NCI-H146 (cell line): ENCODE measurements at regions not wholly inside any gene's neighbourhood (a gene's known extent, or its start where the extent isn't known, plus 50 kb on each side); places are given as distances from the start of the nearest gene placed in this dataset.

Experiments
- DNase-seq: peaks from one replicate; lab custom pipeline; 2025; lab: John Stamatoyannopoulos, UW

DNA sequence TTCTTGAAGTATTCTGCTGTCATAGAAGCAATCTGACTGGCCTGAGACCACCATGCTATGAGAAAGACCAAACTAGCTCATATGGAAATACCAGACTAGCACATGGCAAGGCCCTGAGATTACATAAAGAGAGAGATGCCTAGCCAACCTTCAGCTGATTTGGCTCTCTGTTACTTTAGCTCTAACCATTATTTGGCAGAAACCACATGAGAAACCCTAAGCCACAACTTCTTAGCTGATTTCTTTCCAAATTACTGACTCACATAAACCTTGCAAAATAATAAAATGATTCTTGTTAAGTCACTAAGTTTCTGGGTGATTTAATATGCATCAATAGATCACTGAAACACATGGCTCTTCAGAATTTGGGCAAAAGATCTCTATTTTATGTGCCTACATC is 295.0 kb upstream of the ZNF521 start:
- DNase-seq, result no peak

DNA sequence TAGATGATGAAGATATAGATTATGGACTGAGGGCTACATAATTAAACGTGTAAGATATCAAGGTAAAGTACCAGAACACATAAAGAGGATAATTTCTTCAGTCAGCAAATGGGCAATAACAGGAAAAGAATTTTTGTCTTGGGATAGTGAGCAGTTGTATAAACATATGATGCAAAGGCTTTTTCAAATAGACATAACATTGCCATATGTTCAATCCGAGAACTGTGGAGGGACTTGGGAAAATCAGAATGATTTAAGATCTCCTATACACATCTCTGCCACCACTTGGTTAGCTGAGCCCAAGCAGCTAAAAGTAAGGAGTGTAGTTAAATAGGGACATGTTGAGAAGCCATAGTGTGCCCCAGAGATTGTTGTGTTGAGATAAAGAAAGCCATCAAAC is 287.6 kb upstream of the ZNF521 start:
- no peak for DNase-seq

DNA sequence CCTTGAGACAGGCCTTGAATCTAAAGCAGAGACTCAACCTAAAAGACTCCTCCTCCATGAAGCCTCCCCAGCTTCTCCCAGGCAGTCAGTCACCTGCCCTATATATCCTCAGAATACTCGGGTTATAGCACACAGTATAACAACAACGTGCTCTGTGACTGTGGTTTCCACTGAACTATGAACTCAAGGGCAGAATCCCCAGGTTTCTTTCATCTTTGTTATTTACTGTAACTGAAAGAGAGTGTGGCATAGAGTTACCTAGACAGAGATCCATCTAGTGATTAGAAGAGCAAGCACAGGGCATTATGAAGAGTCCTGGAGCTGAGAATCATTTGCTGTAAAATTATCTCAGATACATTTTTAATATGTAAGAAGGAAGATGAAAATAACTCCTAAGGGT is 281.6 kb upstream of the ZNF521 start:
- DNase-seq, result no peak

DNA sequence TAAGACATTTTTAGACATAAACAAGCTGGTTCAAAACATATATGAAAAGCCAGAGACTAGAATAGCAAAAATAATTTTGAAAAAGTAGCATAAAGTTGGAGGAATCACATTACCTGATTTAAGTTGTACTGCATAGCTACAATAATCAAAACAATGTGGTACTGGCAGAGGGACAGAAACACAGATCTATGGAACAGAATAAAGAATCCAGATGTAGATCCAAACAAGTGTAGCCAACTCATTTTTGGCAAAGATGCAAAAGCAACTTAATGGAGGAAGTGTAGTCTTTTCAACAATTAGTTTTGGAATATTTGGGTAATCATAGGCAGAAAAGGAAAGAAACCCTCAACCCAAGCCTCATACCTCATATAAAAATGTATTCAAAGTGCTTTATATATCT is 278.7 kb upstream of the ZNF521 start:
- DNase-seq, result no peak

DNA sequence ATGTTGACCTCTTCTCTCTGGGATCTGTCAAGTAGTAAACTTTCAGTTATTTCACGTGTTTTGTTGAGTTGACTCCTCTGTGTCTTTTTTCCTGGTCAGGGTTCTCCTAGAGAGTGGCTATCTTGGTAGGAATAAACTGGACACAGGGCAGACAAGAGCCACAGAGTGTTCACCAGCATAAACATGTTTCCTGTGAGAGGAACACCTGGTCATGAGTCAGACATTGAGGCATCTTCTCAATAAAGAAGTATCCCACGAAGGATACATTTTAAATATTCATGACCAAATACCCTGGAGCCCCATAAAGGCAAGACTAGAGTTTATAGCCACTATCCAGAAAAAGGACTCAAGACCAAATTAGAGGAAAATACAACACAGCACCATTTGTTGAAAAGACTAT is 269.7 kb upstream of the ZNF521 start:
- DNase-seq, result no peak

DNA sequence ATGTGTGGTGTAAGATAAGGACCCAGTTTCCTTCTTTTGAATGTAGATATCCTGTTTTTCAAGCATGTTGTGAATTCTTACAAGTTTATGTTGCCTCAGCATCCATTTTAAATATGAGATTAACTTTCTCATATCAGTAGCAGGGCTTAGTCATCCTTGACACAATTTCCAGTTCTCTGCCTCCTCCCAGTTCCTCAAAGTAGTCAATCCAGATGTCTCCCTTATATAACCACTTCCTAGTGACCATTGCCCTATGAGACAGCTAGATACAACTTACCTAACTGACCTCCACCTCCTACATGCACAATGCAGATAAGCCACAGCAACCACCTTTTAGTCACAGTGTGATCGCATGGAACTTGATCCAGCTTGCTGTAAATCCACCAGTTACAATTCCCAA is 269.2 kb upstream of the ZNF521 start:
- no peak for DNase-seq

DNA sequence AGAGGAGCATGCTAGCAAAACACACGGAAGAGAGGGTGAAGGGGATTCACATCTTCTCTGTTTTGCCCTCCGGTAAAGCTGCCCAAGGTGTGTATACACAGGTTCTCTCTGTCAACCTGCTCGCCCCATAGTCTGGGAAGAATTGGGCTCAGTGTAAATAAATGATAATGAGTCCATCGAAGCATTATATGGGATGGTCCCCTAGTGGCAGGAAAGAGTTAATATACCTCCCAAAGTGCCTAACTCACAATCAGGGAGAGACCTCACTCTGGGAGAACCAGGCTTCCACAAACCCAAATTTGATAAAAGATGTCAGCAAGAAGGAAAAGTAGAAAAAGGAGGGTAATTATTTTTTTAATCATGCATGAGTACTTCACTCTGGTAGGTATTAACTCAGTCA is 262.2 kb upstream of the ZNF521 start:
- no peak for DNase-seq

DNA sequence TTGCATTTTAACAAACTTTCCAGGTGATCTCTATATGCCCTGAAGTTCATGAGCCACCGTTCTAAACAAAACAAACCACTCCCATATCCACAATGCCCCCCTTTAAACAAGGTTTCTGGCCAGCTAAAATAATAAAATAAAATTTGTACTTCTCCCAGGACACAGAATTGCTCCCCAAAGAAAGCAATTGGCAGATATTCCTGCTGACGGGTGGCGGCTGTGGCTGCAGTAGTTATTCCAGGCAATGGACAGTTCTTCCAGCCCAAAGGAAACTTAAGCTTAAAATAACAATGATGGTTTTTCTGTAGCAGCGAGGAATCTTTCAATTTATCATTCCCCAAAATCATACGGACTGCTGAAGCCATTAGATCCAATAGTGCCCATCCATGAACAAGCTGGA is 260.5 kb upstream of the ZNF521 start:
- DNase-seq, result no peak

DNA sequence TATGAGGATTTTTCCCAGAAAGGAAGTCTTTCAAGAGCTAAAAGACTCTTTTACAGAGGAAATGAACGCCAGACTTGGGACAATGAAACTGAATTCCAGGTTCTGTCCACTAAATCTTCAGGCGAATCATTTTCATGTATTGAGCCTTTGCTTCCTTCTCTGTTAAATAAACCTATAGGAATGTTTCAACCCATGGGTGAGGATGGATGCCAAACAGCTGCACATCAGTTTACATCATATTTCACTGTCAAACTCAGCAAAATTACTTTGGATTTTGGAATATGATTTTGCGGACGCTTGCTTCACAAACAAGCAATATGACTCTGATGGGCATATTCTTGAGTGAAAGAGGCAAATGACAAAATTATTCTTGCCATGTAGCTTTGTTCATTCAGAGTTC is 256.1 kb upstream of the ZNF521 start:
- DNase-seq, result no peak

DNA sequence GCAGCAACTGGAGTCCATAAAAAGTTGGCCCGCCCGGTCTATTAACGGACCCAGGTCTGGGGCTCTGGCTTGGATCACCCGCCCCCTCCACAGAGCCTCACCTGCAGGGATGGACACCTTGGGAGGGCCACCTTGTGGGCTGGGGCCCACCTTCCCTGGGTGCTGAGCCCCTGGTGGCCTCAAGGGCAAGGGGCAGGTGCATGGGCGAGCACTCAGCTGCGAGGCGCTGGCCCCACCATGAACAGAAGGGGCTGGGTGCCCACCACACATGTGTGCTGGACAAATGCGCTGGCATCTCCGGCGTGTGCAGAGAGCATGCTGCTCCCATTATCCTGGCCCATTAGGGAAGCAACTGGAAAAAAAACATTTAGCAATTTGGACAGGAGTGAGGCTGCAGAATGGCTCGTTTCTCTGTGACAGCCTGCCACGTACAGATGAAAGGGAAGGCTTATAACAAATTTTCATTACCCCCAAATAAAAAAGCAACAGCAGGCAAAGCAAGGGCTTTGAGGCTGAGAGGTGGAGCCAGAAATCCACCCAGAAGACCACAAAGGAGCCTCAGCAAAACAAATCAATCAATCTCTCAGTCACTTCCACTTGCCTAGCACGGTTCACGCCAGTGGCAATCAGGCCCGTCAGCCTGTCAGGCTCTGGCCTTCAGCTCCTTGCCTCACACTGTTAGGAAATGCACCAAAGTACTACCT is 253.1 kb upstream of the ZNF521 start:
- no peak for DNase-seq

DNA sequence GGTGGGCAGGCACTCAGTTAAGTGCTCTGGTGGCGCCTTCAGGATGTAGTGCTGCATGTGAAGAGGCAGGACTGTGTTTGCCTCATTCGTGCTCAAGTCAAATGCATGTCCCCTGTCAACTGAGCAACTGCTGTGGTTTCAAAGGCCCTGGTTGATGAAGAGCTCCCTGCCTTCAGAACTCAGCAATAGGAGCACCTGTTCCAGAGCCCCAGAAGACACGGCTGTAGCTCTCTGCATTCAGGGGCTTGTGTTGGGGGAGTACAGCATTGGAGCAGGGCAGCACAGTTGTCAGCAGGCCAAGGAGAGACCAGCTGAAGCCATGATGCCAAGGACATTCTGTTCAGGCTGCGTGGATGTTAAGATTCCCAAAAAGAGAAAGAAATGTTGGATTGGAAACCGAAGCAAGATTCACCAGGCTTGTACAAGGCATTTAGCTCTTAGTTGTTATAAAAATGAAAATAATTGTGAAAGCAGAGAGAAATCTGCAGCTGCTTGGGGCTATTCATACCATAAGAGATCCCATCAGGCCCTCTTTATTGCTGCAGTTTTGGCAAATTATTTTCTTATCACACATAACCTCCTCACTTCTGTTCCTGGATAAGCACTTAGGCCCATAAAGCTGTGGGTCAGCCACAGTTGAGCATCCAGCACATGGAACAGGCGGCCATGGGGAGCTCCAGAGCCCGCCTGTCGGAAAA is 252.4 kb upstream of the ZNF521 start:
- no peak for DNase-seq

DNA sequence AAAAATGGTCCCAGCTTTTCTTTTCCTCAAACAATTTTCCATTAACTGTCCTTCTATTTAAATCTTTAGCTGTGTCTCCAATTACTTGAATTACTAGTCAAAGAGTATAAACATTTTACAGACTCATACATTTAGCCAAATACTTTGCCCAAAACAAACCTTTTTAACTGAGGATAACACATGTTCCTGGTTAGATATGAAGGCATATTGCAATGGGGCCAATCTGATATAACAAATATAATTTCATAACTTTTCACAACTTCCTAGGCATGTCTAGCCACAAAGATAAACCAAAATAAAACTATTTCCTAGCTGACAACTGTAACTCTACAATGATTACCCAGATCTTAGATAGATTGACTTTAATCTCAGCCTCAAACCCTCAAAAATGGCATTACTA is 247.5 kb upstream of the ZNF521 start:
- no peak for DNase-seq

DNA sequence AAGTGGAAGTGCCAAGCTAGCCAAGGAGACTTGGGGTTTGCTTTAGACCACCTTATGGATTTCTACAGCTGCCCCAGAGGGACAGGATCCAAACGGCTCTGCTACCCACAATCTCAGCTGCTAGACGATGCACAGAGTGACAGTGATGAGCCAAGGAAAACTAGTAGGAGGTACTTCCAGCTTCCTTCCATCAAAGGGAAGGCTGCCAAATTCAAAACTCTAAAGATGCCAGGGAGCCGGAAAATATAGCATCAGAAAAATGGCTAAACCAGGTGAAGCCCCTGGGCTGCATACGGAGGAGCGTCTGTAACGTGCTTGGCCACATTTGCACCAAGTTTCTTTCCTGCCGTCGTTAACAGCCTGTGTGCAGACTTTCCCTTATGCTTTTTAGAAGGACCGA is 245.5 kb upstream of the ZNF521 start:
- no peak for DNase-seq

DNA sequence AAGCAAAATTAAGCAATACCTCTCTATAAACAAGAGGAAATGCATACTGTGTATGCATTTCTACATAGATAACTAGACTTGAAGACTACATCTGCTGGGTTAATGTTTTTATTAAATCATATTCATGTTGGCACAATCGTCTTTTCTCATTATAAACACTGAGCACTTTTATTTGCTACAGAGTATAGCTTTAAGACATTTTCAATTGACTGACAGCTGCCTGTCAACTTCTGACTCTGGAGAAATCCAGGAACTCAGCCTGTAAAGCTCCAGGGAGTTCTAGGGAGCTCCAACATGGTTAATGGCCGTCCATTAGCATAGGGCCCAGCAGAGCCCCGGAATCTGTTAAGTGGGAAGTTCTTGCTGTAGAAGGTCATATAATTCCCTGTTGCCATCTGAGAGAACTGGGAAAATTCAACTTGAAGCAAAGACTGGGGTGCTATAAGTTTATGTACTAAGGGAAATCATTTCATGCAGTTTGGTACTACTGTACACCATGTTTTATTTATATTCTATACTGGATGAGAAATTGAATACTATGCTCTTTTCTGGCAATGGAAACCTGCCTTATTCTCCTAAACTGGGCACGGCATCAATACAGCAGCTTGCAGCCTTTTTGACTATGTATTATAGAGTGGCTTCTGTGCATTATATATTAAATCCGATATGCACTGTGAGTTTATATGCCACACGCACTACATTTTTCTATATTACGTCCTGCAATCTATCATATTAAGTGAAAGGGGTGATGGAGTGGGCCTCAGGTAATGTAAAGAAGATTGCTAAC is 243.5 kb upstream of the ZNF521 start:
- DNase-seq, result no peak

DNA sequence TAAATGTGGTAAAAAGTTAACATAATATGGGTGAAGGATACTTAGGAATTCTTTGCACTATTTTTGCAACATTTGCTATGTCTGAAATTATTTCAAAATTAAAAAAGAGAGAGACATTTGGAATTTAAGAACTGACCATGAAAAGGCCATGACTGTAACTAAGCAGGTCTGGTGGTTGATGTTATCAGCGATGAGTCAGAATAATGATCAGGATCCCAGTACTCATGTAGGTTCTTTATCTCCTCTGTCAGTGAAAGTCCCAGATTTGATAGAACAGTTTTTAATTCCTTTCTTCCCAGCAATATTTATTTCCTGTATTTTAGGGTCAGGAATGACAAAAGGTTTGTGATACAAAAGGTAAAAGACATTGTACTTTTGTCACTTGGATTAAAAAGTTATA is 242.4 kb upstream of the ZNF521 start:
- DNase-seq, result no peak

DNA sequence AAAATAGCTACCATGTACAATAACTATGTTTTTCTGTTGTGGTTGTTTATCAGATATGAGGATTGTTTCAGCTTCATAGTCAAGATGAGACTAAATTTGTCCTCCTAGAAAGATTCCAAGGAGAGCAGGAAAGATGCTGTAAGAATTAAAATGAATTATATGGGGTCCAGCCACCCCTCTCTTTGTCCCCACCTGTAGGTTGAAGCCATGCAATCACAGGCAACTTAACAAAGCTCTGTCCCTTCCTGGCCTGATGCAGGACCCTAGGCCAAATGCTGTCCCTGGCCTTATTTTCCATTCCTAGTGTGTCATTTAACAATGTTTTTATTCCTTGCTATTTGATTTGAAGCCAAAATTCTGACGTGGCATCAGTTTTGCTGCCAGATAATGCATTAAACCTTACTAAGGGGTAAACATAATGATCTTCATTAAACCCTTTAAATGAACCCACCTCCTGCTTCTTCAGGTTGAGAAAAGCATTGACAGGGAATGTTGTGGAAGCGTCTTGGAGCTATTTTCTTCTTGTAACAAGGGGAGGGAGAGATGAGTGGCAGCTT is 240.9 kb upstream of the ZNF521 start:
- no peak for DNase-seq

DNA sequence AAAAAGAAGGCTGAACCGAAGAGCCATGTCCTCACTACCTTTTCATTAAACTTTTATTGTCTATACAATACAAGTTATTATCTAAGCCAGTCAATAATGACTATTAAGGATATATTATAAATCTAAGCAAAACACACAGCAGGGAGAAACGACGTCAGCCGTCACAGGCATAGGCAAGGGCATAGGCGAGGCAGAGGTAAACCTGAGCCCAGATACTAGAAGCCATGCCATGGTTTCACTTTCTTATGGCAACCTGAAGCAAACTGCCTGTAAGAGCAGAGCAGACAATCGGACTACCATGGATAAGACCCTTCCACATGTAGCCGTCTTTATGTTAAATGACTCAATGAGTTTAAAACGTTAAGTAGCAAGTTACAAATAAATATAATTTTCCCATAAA is 238.5 kb upstream of the ZNF521 start:
- no peak for DNase-seq

DNA sequence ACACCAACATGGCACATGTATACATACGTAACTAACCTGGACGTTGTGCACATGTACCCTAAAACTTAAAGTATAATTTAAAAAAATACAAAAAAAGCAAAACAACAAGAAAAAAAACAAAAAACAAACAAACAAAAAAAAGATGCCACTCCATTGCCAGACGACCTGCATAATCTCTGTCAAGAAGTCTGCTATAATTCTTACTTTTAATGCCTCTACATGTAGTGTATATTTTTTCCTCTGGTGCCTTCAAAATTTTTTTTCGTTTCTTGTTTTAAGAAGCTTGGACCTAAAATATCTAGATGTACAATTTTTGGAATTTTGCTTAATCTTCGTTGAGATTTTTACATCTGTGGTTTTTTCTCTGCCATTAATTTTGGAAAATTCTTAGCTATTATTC is 235.6 kb upstream of the ZNF521 start:
- DNase-seq, result no peak

DNA sequence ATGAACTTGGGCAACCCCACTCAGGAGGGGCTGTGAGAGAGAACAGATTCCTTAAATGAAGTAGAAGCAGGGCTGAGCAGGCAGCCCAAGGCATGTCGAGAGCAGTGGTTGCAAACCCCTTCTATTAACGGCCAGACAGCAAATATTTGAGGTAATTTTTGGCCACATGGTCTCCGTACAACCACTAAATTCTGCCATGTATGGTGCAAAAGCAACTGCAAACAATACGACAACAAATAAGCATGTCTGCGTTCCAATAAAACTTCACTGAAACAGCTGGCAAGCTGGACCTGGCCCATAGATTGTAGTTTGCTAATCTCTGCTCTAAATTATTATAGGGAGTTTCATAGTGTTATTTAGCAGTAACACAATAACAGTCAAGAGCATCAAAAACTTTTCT is 217.0 kb upstream of the ZNF521 start:
- no peak for DNase-seq

DNA sequence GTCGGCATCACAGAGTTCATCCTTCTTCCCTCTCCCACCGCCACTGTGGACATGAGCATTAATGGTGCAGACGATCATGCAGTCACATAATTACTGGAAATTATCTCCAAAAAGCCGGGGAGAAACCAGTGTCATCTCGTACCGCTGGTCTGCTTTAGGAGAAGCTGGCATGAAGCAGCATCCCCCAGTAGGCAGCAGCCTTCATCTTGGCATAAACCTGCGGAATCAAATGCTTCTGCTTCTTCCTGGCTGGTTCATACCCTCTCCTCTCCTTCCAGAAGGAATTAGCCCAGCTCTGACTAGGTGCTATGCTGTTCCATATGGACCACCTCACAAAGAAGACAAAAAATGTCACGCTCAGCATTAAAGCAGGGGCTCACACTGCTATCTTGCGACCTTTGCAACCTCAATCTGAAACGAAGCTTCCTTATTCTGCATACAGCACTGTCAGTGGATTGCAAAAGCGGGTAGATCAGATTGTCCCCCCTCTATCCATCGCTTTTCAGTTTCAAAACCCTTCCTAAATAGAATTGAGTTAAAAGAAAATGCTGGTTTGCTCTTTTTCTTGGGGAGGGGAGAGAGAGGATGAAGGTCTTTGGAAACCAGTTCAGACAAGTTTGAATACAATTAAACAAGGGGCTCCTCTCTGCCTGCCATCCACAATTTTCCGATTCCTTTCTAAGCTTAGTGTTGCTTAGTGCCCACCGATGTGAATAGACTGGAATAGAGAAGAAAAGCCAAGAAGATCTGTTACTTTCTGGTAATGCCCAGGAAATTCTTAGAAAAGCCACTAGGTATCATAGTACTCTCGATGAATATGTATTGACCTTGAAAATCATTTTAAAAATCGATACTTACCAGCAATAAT is 212.1 kb upstream of the ZNF521 start:
- no peak for DNase-seq

DNA sequence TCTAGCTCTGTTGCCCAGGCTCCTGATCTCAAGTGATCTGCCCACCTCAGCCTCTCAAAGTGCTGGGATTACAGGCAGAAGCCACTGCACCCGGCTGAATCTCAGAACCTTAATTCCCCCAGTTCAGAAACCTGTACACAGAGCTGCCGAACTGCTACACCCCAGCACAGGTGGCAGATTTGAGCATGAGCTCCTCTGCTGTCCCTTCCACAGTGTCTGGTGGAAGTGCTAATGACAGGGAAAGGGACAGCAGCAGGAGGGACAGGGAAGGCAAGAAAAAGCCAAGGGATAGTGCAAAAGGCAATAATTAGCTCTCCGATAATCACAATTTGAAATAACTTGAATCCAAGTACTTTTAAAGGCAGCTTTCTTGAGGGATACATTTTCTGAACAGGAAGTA is 211.4 kb upstream of the ZNF521 start:
- DNase-seq, result no peak

DNA sequence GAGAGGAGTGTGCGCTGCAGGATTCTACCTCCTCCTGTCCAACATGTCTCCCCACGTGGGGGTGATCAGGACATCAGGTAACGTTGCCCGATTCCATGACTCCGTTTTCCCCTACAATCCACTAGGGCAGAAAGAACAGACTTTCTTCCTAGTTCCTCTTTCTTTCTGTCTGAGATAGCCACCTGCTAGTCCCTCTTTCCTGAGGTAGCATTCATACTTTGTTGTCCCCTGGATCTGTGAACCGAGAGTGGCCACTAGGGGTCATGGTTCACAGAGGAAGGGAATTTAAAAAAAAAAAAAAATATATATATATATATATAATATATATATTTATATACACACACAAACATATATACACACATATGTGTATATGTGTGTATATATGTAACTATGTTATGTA is 210.0 kb upstream of the ZNF521 start:
- no peak for DNase-seq
